Bronchial epithelial cell (primary cell): ENCODE measurements at regions not wholly inside any gene's neighbourhood (a gene's known extent, or its start where the extent isn't known, plus 50 kb on each side); places are given as distances from the start of the nearest gene placed in this dataset.

Experiments used
- DNase-seq: peaks from one replicate; pipeline ENCODE4 v3.0.0-alpha.2; 2010; ENCODE audit warnings: low read depth
- FAIRE-seq: peaks from 2 replicates; lab custom pipeline; 2011; peaks lifted over from hg19 to GRCh38; lab: Jason Lieb, UNC
- H3K27me3 ChIP-seq: 2 replicates; pipeline ENCODE4 v1.5.1; 2011; ENCODE audit warnings: low read length; ENCODE audit not compliant: control insufficient read depth, insufficient read depth
- H3K36me3 ChIP-seq: 2 replicates; pipeline ENCODE4 v1.5.1; 2011; ENCODE audit warnings: low read length; ENCODE audit not compliant: control insufficient read depth, insufficient read depth
- H3K4me3 ChIP-seq: 2 replicates; pipeline ENCODE4 v1.5.1; 2011; ENCODE audit warnings: mild to moderate bottlenecking, low read depth, low read length, control low read depth
- TF ChIP-seq, protein P1 (sequence below): IDR thresholded peaks from 2 replicates; pipeline ENCODE4 v1.5.1; 2011; ENCODE audit warnings: mild to moderate bottlenecking, moderate library complexity, low read length, control low read depth, inconsistent platforms; ENCODE audit not compliant: insufficient read depth, severe bottlenecking

DNA sequence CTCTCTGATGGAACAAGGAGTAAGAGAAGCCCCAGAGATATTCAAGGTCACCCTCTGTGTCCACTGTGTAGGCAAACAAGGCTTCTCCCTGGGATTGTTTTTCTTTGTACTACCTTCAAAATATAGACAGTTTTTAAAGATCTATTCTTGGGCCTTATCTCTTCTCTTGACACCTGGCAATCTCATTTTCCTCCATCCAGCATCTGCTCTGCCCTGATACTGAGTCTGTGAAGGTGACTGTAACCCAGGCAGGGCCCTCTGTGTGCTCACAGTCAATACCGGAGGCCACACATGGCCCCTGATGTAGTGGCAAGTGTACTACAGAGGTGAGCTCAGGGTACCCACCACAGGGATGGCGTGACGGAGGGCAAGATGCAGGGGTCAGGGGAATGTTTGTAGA is 221.1 kb downstream of the SNX10 start:
- Histone ChIP-seq H3K4me3 (no peak overlapping the region), H3K27me3 (no peaks in the 10 kb centered on the region), H3K36me3 (no peaks in the 10 kb centered on the region)
- no peak for FAIRE-seq
- TF ChIP-seq, protein P1, sequence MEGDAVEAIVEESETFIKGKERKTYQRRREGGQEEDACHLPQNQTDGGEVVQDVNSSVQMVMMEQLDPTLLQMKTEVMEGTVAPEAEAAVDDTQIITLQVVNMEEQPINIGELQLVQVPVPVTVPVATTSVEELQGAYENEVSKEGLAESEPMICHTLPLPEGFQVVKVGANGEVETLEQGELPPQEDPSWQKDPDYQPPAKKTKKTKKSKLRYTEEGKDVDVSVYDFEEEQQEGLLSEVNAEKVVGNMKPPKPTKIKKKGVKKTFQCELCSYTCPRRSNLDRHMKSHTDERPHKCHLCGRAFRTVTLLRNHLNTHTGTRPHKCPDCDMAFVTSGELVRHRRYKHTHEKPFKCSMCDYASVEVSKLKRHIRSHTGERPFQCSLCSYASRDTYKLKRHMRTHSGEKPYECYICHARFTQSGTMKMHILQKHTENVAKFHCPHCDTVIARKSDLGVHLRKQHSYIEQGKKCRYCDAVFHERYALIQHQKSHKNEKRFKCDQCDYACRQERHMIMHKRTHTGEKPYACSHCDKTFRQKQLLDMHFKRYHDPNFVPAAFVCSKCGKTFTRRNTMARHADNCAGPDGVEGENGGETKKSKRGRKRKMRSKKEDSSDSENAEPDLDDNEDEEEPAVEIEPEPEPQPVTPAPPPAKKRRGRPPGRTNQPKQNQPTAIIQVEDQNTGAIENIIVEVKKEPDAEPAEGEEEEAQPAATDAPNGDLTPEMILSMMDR: no peak
- no peak for DNase-seq

- Histone ChIP-seq H3K4me3 (no peak overlapping the region), H3K27me3 (no peaks in the 10 kb centered on the region), H3K36me3 (no peaks in the 10 kb centered on the region)
- FAIRE-seq: no peak
- no peak for DNase-seq
- TF ChIP-seq, protein P1: no peak
Observed at GRCh38 chr7:26513948-26514347, 222.3 kb downstream of the SNX10 start.

- Histone ChIP-seq H3K36me3 (no peaks in the 10 kb centered on the region), H3K4me3 (no peak overlapping the region), H3K27me3 (no peaks in the 10 kb centered on the region)
- TF ChIP-seq, protein P1: no peak
- no peak for FAIRE-seq
- no peak for DNase-seq
Observed at GRCh38 chr7:26514633-26515032, 223.0 kb downstream of the SNX10 start.

DNA sequence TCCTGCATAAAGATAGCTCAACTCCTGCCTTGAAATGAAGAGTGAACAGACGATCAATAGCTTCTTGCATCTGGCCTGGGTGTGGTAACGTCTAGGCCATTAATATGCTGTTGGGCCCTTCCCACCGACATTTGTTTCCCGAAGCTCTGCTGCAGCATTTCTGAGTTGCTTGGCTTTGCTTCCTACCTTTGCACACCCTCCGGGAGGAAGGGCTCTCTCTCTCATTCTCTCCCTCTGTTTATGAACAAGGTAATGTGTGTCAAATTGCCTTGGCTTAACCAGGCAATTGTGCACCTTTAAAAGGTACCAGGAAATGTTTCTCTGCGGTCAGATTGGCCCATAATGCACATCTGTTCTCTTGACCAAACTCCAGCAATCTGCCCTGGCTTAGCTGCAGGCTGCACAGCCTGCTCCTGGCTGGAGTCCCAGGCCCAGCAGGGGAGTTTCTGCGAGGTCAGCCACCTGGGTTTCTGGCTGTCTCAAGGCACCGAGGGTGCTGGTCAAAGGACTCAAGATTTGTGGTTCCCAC is 223.7 kb downstream of the SNX10 start:
- H3K27me3 ChIP-seq: no peaks in the 10 kb centered on the region
- H3K4me3 ChIP-seq: no peak overlapping the region
- no peaks in the 10 kb centered on the region for H3K36me3 ChIP-seq
- FAIRE-seq (no peak), DNase-seq (no peak)
- TF ChIP-seq, protein P1: no peak

DNA sequence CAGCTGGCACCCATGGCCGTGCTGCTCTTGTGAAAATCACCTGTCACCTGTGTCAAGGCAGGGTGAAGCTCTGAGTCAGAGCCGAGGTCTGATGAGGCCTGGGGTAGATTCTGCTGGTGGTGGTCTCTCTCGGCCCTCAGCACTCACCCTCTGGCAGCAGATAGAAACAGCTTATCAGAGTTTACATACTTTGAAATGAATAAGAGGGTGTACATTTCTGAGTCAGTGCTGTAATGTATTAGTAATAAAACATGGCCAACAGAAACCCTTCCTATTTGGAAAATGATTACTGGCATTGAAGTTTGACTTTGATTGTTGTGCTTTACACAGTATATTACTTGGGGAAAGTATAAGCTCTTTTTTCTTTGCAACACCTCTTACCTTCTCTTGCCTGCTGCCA is 228.8 kb downstream of the SNX10 start:
- H3K27me3 ChIP-seq: no peaks in the 10 kb centered on the region
- TF ChIP-seq, protein P1: no peak
- H3K36me3 ChIP-seq: no peaks in the 10 kb centered on the region
- FAIRE-seq (no peak), DNase-seq (no peak)
- no peak overlapping the region for H3K4me3 ChIP-seq

- H3K36me3 ChIP-seq: no peaks in the 10 kb centered on the region
- H3K4me3 ChIP-seq: no peak overlapping the region
- DNase-seq (no peak), FAIRE-seq (no peak)
- TF ChIP-seq, protein P1: no peak
- H3K27me3 ChIP-seq: no peaks in the 10 kb centered on the region
Observed at GRCh38 chr7:26522633-26523032, 231.0 kb downstream of the SNX10 start.
